HG02870 (cell line): ENCODE measurements at regions not wholly inside any gene's neighbourhood (a gene's known extent, or its start where the extent isn't known, plus 50 kb on each side); places are given as distances from the start of the nearest gene placed in this dataset.
"Not testable (repeated sequence)": the region's sequence is repeated elsewhere in the genome, so short reads cannot be mapped to it uniquely, and the experiment has no call there.

Experiments
- ATAC-seq: cut with Tn5 transposase; IDR thresholded peaks from one replicate; pipeline ENCODE4 v1.9.1; 2021; ENCODE audit warnings: mild to moderate bottlenecking, moderate library complexity; ENCODE audit not compliant: unreplicated experiment

DNA sequence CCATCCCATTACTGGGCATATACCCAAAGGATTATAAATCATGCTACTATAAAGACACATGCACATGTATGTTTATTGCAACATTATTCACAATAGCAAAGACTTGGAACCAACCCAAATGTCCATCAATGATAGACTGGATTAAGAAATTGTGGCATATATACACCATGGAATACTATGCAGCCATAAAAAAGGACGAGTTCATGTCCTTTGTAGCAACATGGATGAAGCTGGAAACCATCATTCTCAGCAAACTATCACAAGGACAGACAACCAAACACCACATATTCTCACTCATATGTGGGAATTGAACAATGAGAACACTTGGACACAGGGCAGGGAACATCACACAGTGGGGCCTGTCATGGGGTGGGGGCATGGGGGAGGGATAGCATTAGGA, 181.5 kb upstream of the SPRY2 start:
- not testable (repeated sequence) for ATAC-seq

DNA sequence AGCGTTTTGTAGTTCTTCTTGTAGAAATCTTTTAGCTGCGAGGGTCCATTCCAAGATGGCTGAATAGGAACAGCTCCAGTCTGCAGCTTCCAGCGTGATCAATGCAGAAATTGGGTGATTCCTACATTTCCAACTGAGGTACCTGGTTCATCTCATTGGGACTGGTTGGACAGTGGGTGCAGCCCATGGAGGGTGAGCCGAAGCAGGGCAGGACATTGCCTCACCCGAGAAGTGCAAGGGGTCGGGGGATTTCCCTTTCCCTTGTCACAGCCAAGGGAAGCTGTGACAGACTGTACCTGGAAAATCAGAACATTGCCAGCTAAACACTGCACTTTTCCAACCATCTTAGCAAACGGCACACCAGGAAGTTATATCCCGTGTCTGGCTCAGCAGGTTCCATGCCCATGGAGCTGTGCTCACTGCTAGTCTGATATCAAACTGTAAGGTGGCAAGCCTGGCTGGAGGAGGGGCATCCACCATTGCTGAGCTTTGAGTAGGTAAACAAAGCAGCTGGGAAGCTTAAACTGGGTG, 176.0 kb upstream of the SPRY2 start:
- ATAC-seq: no peak

GRCh38 chr13:80515296-80515695, 174.4 kb upstream of the SPRY2 start:
- ATAC-seq: no peak

GRCh38 chr13:80513196-80513595, 172.3 kb upstream of the SPRY2 start:
- ATAC-seq: no peak

- no peak for ATAC-seq
Measured at GRCh38 chr13:80510686-80511085, 169.8 kb upstream of the SPRY2 start.

- ATAC-seq: no peak
Measured at GRCh38 chr13:80509264-80509663, 168.3 kb upstream of the SPRY2 start.

- ATAC-seq: no peak
Measured at GRCh38 chr13:80508031-80508430, 167.1 kb upstream of the SPRY2 start.

- ATAC-seq: no peak
Measured at GRCh38 chr13:80504453-80504852, 163.5 kb upstream of the SPRY2 start.

DNA sequence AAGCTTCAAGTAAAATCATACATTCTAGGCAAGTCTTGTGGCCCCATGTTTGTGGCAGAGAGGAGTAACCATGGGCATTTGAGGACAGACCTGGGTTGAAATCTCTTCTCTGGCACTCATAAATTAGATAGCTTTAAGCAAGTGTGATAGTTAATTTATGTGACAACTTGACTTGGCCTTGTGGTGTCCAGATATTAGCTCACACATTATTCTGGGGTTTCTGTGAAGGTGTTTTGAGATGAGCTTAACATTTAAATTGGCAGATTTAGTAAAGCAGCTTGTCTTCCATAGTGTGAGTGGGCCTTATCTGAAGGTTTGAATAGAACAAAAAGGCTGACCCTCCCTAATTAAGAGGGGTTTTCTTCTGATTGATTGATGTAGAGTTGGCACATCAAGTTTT, 161.4 kb upstream of the SPRY2 start:
- no peak for ATAC-seq

DNA sequence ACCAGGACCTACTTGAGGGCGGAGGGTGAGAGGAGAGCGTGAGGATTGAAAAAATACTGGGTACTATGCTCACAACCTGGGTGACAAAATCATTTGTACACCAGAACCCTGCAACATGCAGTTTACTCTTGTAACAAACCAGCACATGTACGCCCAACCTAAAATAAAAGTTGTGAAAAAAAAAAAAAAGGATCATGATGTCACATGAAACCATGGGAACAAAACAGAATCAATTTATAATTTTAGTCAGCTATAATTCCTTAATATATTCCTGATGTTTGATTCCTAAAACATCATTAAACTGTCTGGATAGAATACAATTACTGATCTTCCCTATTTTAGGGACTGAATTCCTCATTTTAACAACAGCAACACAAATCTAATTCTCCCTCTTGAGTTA, 160.6 kb upstream of the SPRY2 start:
- ATAC-seq: no peak

DNA sequence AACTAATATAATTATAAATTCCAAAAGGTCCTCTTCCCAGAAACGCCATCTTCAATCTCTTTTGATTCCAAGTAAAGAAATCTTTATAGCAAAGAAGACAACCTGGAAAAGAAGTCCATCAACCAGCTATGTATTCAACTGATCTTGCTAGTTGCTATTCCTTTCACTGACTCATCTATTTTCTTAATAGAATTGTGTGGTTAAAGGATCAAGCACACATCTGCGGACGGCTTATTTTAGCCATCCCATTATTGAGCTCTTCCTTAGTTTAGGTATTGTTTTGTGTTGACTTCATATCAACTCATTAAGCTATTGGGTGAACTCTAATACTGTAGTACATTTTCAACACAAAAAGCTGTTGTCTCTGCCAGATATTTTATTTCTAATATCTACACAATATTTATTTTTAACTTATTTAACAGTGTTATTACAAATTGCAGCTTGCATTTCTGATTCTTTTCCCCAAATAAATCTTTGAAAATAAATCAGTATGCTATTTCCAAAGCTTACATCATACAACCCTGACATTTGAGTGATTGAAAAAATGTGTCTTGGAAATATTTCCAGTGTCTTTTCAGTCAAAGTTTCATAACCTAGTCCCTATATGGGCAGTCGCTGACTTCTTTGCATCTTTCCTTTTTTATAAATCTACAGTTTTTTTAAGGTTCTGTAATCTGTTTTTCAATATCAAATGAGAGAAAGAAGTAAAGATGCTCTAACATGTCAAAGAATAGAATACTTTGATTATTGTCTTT, 158.8 kb upstream of the SPRY2 start:
- no peak for ATAC-seq

DNA sequence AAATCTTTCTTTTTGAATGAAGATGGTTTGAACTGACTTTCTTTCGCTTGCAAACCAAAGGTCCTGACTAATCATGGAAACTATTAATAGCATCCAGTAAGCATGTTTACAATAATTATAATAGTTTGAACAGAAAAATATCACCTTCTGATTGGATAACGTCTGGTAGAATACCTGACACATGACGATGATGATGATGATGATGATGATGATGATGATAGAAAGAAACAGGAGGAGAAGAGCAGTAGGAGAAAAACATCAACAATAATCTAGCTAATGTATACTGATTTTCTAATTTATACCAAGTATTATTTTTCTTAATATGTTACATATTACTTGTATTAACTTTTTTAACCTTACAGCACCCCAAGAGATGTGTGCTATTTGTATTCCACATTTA, 157.5 kb upstream of the SPRY2 start:
- no peak for ATAC-seq

GRCh38 chr13:80497978-80498377, 157.1 kb upstream of the SPRY2 start:
- ATAC-seq: no peak

DNA sequence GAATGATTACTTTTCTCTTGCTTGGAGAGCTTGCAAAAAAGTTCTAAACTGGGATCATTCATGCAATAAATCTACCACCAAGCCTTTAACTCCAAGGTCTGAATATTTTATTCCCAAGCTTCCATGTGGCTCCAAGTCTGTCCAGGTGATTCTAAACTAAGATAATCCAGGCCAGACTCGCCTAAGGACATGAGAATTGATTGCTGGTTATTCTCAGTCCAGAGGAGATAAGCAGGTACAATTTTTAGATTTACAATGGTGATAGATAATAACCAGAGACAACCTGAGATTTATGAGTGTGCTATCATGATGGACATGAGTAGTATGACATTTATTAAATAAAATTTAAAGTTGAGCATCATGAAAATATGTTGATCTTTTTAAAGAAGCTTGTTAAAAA, 156.5 kb upstream of the SPRY2 start:
- no peak for ATAC-seq

GRCh38 chr13:80496721-80497397, 155.9 kb upstream of the SPRY2 start:
- ATAC-seq: no peak

- ATAC-seq: not testable (repeated sequence)
Measured at GRCh38 chr13:80490491-80490943, 149.6 kb upstream of the SPRY2 start.

- no peak for ATAC-seq
Measured at GRCh38 chr13:80486402-80486801, 145.5 kb upstream of the SPRY2 start.

GRCh38 chr13:80483157-80483556, 142.2 kb upstream of the SPRY2 start:
- no peak for ATAC-seq

DNA sequence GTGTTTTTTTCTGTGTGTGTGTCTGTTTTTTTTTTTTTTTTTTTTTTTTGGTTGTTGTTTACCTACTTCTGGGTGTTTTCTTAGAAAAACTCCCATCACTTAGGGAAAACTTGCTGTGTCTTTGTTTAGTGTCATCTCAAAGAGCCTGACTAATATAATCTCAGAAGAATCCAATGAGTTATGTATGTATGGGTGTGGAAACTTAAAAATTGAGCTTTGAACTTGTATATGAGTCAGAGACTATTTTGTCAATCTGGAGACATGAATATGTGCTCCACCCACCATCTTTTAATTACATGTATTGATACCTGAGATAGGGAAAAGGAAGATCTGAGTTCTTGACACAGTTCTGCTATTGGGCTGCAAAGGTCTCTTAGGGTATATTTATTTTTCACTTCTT, 140.7 kb upstream of the SPRY2 start:
- ATAC-seq: no peak

GRCh38 chr13:80477661-80478443, 136.9 kb upstream of the SPRY2 start:
- ATAC-seq: no peak

GRCh38 chr13:80476953-80477352, 136.0 kb upstream of the SPRY2 start:
- no peak for ATAC-seq
